ENCODE measurements at regions not wholly inside any gene's neighbourhood (a gene's known extent, or its start where the extent isn't known, plus 50 kb on each side); places are given as distances from the start of the nearest gene placed in this dataset.

DNA sequence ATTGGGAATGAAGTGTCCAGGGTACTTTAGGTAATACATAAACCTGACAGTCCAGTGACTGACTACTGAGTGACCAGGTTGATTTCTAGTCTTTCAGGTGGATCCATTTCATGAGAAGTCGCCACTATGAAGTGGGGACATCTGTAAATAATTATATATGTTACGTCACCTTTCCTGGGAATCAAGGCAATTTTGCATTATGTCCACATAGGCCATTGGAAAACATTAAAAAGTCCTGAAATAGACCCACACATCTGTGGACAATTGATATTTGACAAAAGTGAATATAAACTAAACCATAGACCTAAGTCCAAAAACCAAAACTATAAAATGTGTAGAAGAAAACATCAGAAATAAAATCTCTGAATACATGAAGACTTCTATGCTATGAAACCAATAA lies 231.5 kb downstream of the C6orf118 start:
- no peaks in the 10 kb centered on the region for H3K27me3 ChIP-seq (ENCODE audit: control insufficient read depth, insufficient read depth, low read length)
- no peak overlapping the region for H3K23ac ChIP-seq (ENCODE audit: low read depth, low read length)
- no peak overlapping the region for H4K91ac ChIP-seq (ENCODE audit: insufficient read depth, low read depth, low read length)
- no peak overlapping the region for H4K8ac ChIP-seq (ENCODE audit: low read depth in 2 of 2, low read length in 2 of 2)
- intact Hi-C loops (cut with micrococcal nuclease) = no loop called here
- no peak overlapping the region for H2AK9ac ChIP-seq (replicated peaks; ENCODE audit: low read depth, low read length, poor library complexity)
- CTCF ChIA-PET = no interaction called here
- no peak overlapping the region for H2AFZ ChIP-seq (replicated peaks; ENCODE audit: low read length, poor library complexity)
- no peak overlapping the region for H2BK15ac ChIP-seq (ENCODE audit: low read depth, low read length)
- no peaks in the 10 kb centered on the region for H3K9me1 ChIP-seq (ENCODE audit: insufficient read depth, low read length)
- no peaks in the 10 kb centered on the region for H3K79me1 ChIP-seq (ENCODE audit: low read depth in 1 of 2, low read length in 2 of 2)
- in situ Hi-C loops (cut with MboI; ENCODE audit: low sequenced_read_pairs) = no loop called here
- no peak overlapping the region for H3K14ac ChIP-seq (replicated peaks; ENCODE audit: low read depth, low read length)
- dilution Hi-C loops (cut with HindIII; ENCODE audit: low sequenced_read_pairs, unreplicated experiment) = no loop called here
- no peak overlapping the region for H3K56ac ChIP-seq (ENCODE audit: extremely low read depth, insufficient read depth, low read length)
- ATAC-seq (ENCODE audit: low read depth) (no peak), DNase-seq (no peak)
- H3K4me2 ChIP-seq (ENCODE audit: low read depth, low read length) = no peak overlapping the region
- H2BK20ac ChIP-seq (ENCODE audit: low read depth, low read length) = no peak overlapping the region
- no peaks in the 10 kb centered on the region for H3K4me1 ChIP-seq (ENCODE audit: control insufficient read depth, insufficient read depth, low read length)
- no peak overlapping the region for H4K5ac ChIP-seq (ENCODE audit: low read depth, low read length)
- H4K20me1 ChIP-seq (ENCODE audit: insufficient read depth, low read length) = no peaks in the 10 kb centered on the region
- H2BK120ac ChIP-seq (ENCODE audit: low read depth, low read length) = no peak overlapping the region
- H2BK5ac ChIP-seq (ENCODE audit: low read depth, low read length, poor library complexity, severe bottlenecking) = no peak overlapping the region
- H3K27ac ChIP-seq (ENCODE audit: insufficient read depth, low read length) = no peak overlapping the region
- POLR2A ChIA-PET (ENCODE audit: unreplicated experiment) = no interaction called here
- WGBS, 2 experiments (ENCODE audit: extremely low coverage in 2 of 2, insufficient read length in 1 of 2) = no CpG with 5 or more reads among the region's 2 CpGs
- H3K9ac ChIP-seq (ENCODE audit: low read depth, low read length) = no peak overlapping the region
- H3K36me3 ChIP-seq (ENCODE audit: control insufficient read depth, insufficient read depth, low read length) = no peaks in the 10 kb centered on the region
- no peak for TF ChIP-seq MAZ (IDR thresholded peaks at IDR 0.05; ENCODE audit: borderline replicate concordance, low read depth, low read length)
- TF ChIP-seq CHD1 (IDR thresholded peaks at IDR 0.05; ENCODE audit: low read depth, low read length) = no peak
- TF ChIP-seq, protein P1, sequence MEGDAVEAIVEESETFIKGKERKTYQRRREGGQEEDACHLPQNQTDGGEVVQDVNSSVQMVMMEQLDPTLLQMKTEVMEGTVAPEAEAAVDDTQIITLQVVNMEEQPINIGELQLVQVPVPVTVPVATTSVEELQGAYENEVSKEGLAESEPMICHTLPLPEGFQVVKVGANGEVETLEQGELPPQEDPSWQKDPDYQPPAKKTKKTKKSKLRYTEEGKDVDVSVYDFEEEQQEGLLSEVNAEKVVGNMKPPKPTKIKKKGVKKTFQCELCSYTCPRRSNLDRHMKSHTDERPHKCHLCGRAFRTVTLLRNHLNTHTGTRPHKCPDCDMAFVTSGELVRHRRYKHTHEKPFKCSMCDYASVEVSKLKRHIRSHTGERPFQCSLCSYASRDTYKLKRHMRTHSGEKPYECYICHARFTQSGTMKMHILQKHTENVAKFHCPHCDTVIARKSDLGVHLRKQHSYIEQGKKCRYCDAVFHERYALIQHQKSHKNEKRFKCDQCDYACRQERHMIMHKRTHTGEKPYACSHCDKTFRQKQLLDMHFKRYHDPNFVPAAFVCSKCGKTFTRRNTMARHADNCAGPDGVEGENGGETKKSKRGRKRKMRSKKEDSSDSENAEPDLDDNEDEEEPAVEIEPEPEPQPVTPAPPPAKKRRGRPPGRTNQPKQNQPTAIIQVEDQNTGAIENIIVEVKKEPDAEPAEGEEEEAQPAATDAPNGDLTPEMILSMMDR (conservative IDR thresholded peaks at IDR 0.05; ENCODE audit: low read depth, low read length) = no peak
- TF ChIP-seq SMC3 (IDR thresholded peaks at IDR 0.05; ENCODE audit: low read depth, low read length) = no peak
- TF ChIP-seq, protein P2, sequence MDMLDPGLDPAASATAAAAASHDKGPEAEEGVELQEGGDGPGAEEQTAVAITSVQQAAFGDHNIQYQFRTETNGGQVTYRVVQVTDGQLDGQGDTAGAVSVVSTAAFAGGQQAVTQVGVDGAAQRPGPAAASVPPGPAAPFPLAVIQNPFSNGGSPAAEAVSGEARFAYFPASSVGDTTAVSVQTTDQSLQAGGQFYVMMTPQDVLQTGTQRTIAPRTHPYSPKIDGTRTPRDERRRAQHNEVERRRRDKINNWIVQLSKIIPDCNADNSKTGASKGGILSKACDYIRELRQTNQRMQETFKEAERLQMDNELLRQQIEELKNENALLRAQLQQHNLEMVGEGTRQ (IDR thresholded peaks at IDR 0.05; ENCODE audit: low read depth, low read length) = no peak
- TF ChIP-seq NFE2L2 (IDR thresholded peaks at IDR 0.05; ENCODE audit: low read depth, low read length) = no peak
- no peak for TF ChIP-seq MAFK (IDR thresholded peaks at IDR 0.05; ENCODE audit: low read depth, low read length)
- no peak for TF ChIP-seq CEBPB (IDR thresholded peaks at IDR 0.05; ENCODE audit: low read depth, low read length)
- no peak for TF ChIP-seq RAD21 (IDR thresholded peaks at IDR 0.05; ENCODE audit: low read length)
- no peak for TF ChIP-seq MXI1 (IDR thresholded peaks at IDR 0.05; ENCODE audit: borderline replicate concordance, low read depth, low read length)
- no peak for TF ChIP-seq RFX5 (IDR thresholded peaks at IDR 0.05; ENCODE audit: low read depth, low read length)
- TF ChIP-seq RCOR1 (IDR thresholded peaks at IDR 0.05; ENCODE audit: insufficient replicate concordance, low read length) = no peak
- TF ChIP-seq BHLHE40 (IDR thresholded peaks at IDR 0.05; ENCODE audit: low read depth, low read length) = no peak
- no peak for TF ChIP-seq FOS (IDR thresholded peaks at IDR 0.05; ENCODE audit: low read depth, low read length)
- H3K9me3 ChIP-seq (ENCODE audit: control insufficient read depth, insufficient read depth, low read length) = peaks cover 13% of the 10 kb centered on the region
- H3K18ac ChIP-seq (ENCODE audit: low read depth, low read length) = no peak overlapping the region
- no peak overlapping the region for H3K4ac ChIP-seq (ENCODE audit: low read depth, low read length)
- H2AK5ac ChIP-seq (ENCODE audit: low read depth, low read length) = no peak overlapping the region
- no TSS peak for BruUV-seq (replicated peaks)
- no peak overlapping the region for H3K4me3 ChIP-seq (ENCODE audit: insufficient read depth, low read depth, low read length)

All from IMR-90 (cell line).